K562 (cell line): ENCODE measurements at regions not wholly inside any gene's neighbourhood (a gene's known extent, or its start where the extent isn't known, plus 50 kb on each side); places are given as distances from the start of the nearest gene placed in this dataset.

Source experiments
- ATAC-seq: fragments of 200-7000 bp; cut with Tn5 transposase; 3 replicates; pipeline ENCODE4 v1.9.1; 2020; ENCODE audit warnings: moderate library complexity
- BruUV-seq: library from RNA; stranded (reverse); fragments of 400-500 nt; replicated peaks from 2 replicates; lab custom pipeline; 2021; lab: Mats Ljungman, UMichigan
- CTCF ChIA-PET: fragments of 300-600 bp; formaldehyde crosslinking; extraction: SDS; loops from one replicate; lab custom pipeline; 2021; ENCODE audit warnings: low intra/inter-chr PET ratio; lab: Yijun Ruan, JAX
- POLR2A ChIA-PET: fragments of 300-600, 350-650 bp; sonication (Branson Sonifier 250); formaldehyde crosslinking; extraction: SDS; loops from one replicate; lab custom pipeline; 2021; ENCODE audit warnings: antibody characterized with exemption, inconsistent platforms; lab: Yijun Ruan, JAX
- DNase-seq, 4 experiments: peaks; one replicate each; pipeline versions ENCODE4 v3.0.0 to v3.0.0-alpha.2; 2011 to 2018; ENCODE audit warnings: low spot score in 3 of 4, mixed read lengths in 3 of 4; ENCODE audit errors: extremely low read depth in 1 of 4
- FAIRE-seq: peaks from 2 replicates; lab custom pipeline; 2011; peaks lifted over from hg19 to GRCh38; lab: Jason Lieb, UNC
- H2AFZ ChIP-seq: 2 replicates; pipeline ENCODE4 v1.6.0; 2011; ENCODE audit warnings: low read depth, low read length, control low read depth, inconsistent platforms
- H3K27ac ChIP-seq: fragments of 200-600 bp; 3 replicates; pipeline ENCODE4 v1.8.0; 2011; ENCODE audit warnings: low read depth, mild to moderate bottlenecking, control low read depth, inconsistent platforms, low read length, moderate library complexity, mixed read lengths; ENCODE audit errors: extremely low read depth
- H3K27me3 ChIP-seq, 2 experiments: fragments of 300-600 bp in 1 of 2; 2 replicates in 1 of 2; 3 replicates in 1 of 2; pipeline versions ENCODE4 v1.6.0 to v1.8.0; 2011; ENCODE audit warnings: inconsistent platforms in 2 of 2, low read length in 2 of 2, mild to moderate bottlenecking in 1 of 2, mixed read lengths in 1 of 2, moderate library complexity in 1 of 2; ENCODE audit not compliant: control insufficient read depth in 2 of 2, insufficient read depth in 2 of 2
- H3K36me3 ChIP-seq: fragments of 300-600 bp; 3 replicates; pipeline ENCODE4 v1.8.0; 2011; ENCODE audit warnings: mild to moderate bottlenecking, low read length, inconsistent platforms; ENCODE audit not compliant: control insufficient read depth, insufficient read depth
- H3K4me1 ChIP-seq, 2 experiments: fragments of 200-600 bp in 1 of 2; replicated peaks in 1 of 2; 2 replicates in 1 of 2; 3 replicates in 1 of 2; pipeline versions ENCODE4 v1.5.1 to v1.8.0; 2011; ENCODE audit warnings: inconsistent platforms in 2 of 2, low read length in 2 of 2, mild to moderate bottlenecking in 1 of 2, mixed read lengths in 1 of 2, moderate library complexity in 1 of 2; ENCODE audit not compliant: control insufficient read depth in 2 of 2, insufficient read depth in 2 of 2
- H3K4me2 ChIP-seq: 2 replicates; pipeline ENCODE4 v1.6.1; 2011; ENCODE audit warnings: low read length, control low read depth, inconsistent platforms, mixed read lengths; ENCODE audit not compliant: insufficient read depth
- H3K4me3 ChIP-seq: fragments of 200-600 bp; sonication (generic), shearing (Covaris generic); 2 replicates; pipeline ENCODE4 v1.5.1; 2016; ENCODE audit warnings: control low read depth, inconsistent platforms
- H3K79me2 ChIP-seq: fragments of 200-600 bp; 3 replicates; pipeline ENCODE4 v1.8.0; 2011; ENCODE audit warnings: low read length, inconsistent platforms; ENCODE audit not compliant: control insufficient read depth, insufficient read depth
- H3K9ac ChIP-seq, 2 experiments: 2 replicates each; pipeline versions ENCODE4 v1.6.0 to v1.6.1; 2011; ENCODE audit warnings: low read depth in 2 of 2, low read length in 2 of 2, control low read depth in 1 of 2, inconsistent platforms in 1 of 2, mild to moderate bottlenecking in 1 of 2, mixed read lengths in 1 of 2; ENCODE audit not compliant: insufficient read depth in 1 of 2
- H3K9me1 ChIP-seq: one replicate; pipeline ENCODE4 v1.6.0; 2011; ENCODE audit warnings: inconsistent platforms, mild to moderate bottlenecking, low read length, moderate library complexity; ENCODE audit not compliant: control insufficient read depth, insufficient read depth
- H3K9me3 ChIP-seq: replicated peaks from 2 replicates; pipeline ENCODE4 v1.5.1; 2011; ENCODE audit warnings: low read depth, low read length, inconsistent platforms; ENCODE audit not compliant: control insufficient read depth, insufficient read depth
- H4K20me1 ChIP-seq: replicated peaks from 2 replicates; pipeline ENCODE4 v1.6.1; 2011; ENCODE audit warnings: low read length, inconsistent platforms, mixed read lengths; ENCODE audit not compliant: control insufficient read depth, insufficient read depth
- ETV5 ChIP-seq: sonication (generic); formaldehyde crosslinking; IDR thresholded peaks from 2 replicates; pipeline ENCODE4 v1.4.0; 2020; ENCODE audit warnings: low read depth, mild to moderate bottlenecking, missing genetic modification reagents
- FOXO4 ChIP-seq: fragments of 450-650 bp; formaldehyde crosslinking; IDR thresholded peaks from 2 replicates; pipeline ENCODE4 v1.4.0; 2020; ENCODE audit warnings: mild to moderate bottlenecking, moderate library complexity
- GATAD2B ChIP-seq: fragments of 450-650 bp; IDR thresholded peaks from 2 replicates; pipeline ENCODE4 v1.6.1; 2017; ENCODE audit warnings: mild to moderate bottlenecking, borderline replicate concordance
- LARP7 ChIP-seq: fragments of 450-650 bp; IDR thresholded peaks from 2 replicates; pipeline ENCODE4 v1.6.1; 2016
- MNT ChIP-seq, 2 experiments: fragments of 450-650 bp; conservative IDR thresholded peaks; 2 replicates each; pipeline ENCODE4 v1.6.1; 2017; ENCODE audit warnings: mild to moderate bottlenecking in 2 of 2, moderate library complexity in 2 of 2
- NCOR1 ChIP-seq: fragments of 450-650 bp; IDR thresholded peaks from 2 replicates; pipeline ENCODE4 v1.6.1; 2016; ENCODE audit warnings: mild to moderate bottlenecking, moderate library complexity
- TAF15 ChIP-seq: fragments of 200-400 bp; formaldehyde crosslinking; IDR thresholded peaks from 2 replicates; pipeline ENCODE4 v1.6.1; 2017; ENCODE audit warnings: mild to moderate bottlenecking, low read depth, low read length, moderate library complexity
- ZC3H4 ChIP-seq: sonication (generic); formaldehyde crosslinking; IDR thresholded peaks from 2 replicates; pipeline ENCODE4 v1.9.0; 2021; ENCODE audit warnings: missing genetic modification reagents, borderline replicate concordance
- ZNF398 ChIP-seq: fragments of 250-450 bp; sonication (Bioruptor Pico); IDR thresholded peaks from 2 replicates; pipeline ENCODE4 v1.8.0; 2021; ENCODE audit warnings: moderate library complexity, mild to moderate bottlenecking, inconsistent platforms
- ZNF584 ChIP-seq: fragments of 200-800 bp; sonication (Bioruptor generic); IDR thresholded peaks from 2 replicates; pipeline ENCODE4 v1.6.1; 2016; ENCODE audit warnings: low read depth, mild to moderate bottlenecking, missing genetic modification characterization, missing compliant biosample characterization
- WGBS: fragments of 100-300 bp; shearing (Covaris generic); methylation state at CpG from one replicate; pipeline ENCODE4 v1.1.6; 2016; ENCODE audit warnings: low coverage, mixed read lengths; ENCODE audit not compliant: insufficient coverage; ENCODE audit errors: missing lambda C conversion rate; 5-methylcytosine and 5-hydroxymethylcytosine counted together
- in situ Hi-C: fragments of 300-500 bp; cut with MboI; formaldehyde crosslinking; loops from 4 replicates; pipeline ENCODE4 v1.15.0; 2018; ENCODE audit warnings: inconsistent platforms, mixed read lengths
- intact Hi-C: fragments of 100-400 bp; cut with micrococcal nuclease; formaldehyde crosslinking; loops from 2 replicates; pipeline ENCODE4 v1.14.2; 2022

- H3K27me3 ChIP-seq = no peaks in the 10 kb centered on the region
- H3K9ac ChIP-seq = no peak overlapping the region
- H2AFZ ChIP-seq = no peak overlapping the region
- POLR2A ChIA-PET = no interaction called here
- H3K79me2 ChIP-seq = no peaks in the 10 kb centered on the region
- H3K9me3 ChIP-seq = no peaks in the 10 kb centered on the region
- TF ChIP-seq FOXO4 = no peak
- no peak for TF ChIP-seq TAF15
- TF ChIP-seq NCOR1 = no peak
- no peak for TF ChIP-seq GATAD2B
- no peak for TF ChIP-seq ZC3H4 (CRISPR knock-in tag)
- TF ChIP-seq ETV5 (CRISPR knock-in tag) = no peak
- TF ChIP-seq ZNF398 (CRISPR knock-in tag) = no peak
- no peak for TF ChIP-seq LARP7
- TF ChIP-seq MNT (conservative IDR thresholded peaks at IDR 0.05) = no peak
- TF ChIP-seq ZNF584 (CRISPR knock-in tag) = no peak
- TF ChIP-seq, all 486 proteins: peak for 0
- DNase-seq (no peak), ATAC-seq (no peak), FAIRE-seq (no peak)
- Histone ChIP-seq H4K20me1 (no peaks in the 10 kb centered on the region), H3K4me1 (no peaks in the 10 kb centered on the region), H3K36me3 (no peaks in the 10 kb centered on the region), H3K9me1 (no peaks in the 10 kb centered on the region), H3K27ac (no peak overlapping the region), H3K4me3 (no peak overlapping the region), H3K4me2 (no peak overlapping the region)
- BruUV-seq = no TSS peak
- intact Hi-C loops (no loop called here), in situ Hi-C loops (no loop called here)
- 11% methylated on average over 1 of the region's 1 CpG for WGBS
- CTCF ChIA-PET = no interaction called here
Observed at GRCh38 chr2:19554520-19554919, 196.1 kb upstream of the OSR1 start.
